H1 (cell line): ENCODE measurements at regions not wholly inside any gene's neighbourhood (a gene's known extent, or its start where the extent isn't known, plus 50 kb on each side); places are given as distances from the start of the nearest gene placed in this dataset.

Source experiments
- CTCF ChIA-PET: fragments of 300-600 bp; sonication (Branson Sonifier 250); formaldehyde crosslinking; loops from one replicate; lab custom pipeline; 2021; ENCODE audit not compliant: partially characterized antibody; lab: Charles Lee
- POLR2A ChIA-PET: fragments of 300-600 bp; sonication (Branson Sonifier 250); formaldehyde crosslinking; loops from one replicate; lab custom pipeline; 2021; ENCODE audit warnings: inconsistent platforms; ENCODE audit not compliant: partially characterized antibody; lab: Charles Lee
- DNase-seq, 2 experiments: peaks; one replicate each; pipeline versions ENCODE4 v3.0.0 to v3.0.0-alpha.2; 2010 to 2022; ENCODE audit warnings: low spot score in 2 of 2, low read depth in 1 of 2, mixed read lengths in 1 of 2
- FAIRE-seq: peaks from 2 replicates; lab custom pipeline; 2011; peaks lifted over from hg19 to GRCh38; lab: Jason Lieb, UNC
- H2AFZ ChIP-seq: 2 replicates; pipeline ENCODE4 v1.8.1; 2012; ENCODE audit warnings: low read length, inconsistent platforms
- H2AK5ac ChIP-seq: 2 replicates; pipeline ENCODE4 v1.6.1; 2013; ENCODE audit warnings: low read depth, low read length
- H2BK120ac ChIP-seq: replicated peaks from 2 replicates; pipeline ENCODE3; 2013; ENCODE audit warnings: low read depth, low read length, inconsistent platforms
- H2BK12ac ChIP-seq: 2 replicates; pipeline ENCODE4 v1.6.1; 2013; ENCODE audit warnings: low read depth, low read length
- H2BK15ac ChIP-seq: 2 replicates; pipeline ENCODE4 v1.6.1; 2013; ENCODE audit warnings: low read length
- H2BK20ac ChIP-seq: 2 replicates; pipeline ENCODE4 v1.6.1; 2013; ENCODE audit warnings: low read length
- H2BK5ac ChIP-seq: 2 replicates; pipeline ENCODE4 v1.6.1; 2013; ENCODE audit warnings: low read depth, low read length
- H3K14ac ChIP-seq: 2 replicates; pipeline ENCODE4 v1.6.1; 2013; ENCODE audit warnings: inconsistent platforms; ENCODE audit not compliant: insufficient read length
- H3K18ac ChIP-seq: 2 replicates; pipeline ENCODE4 v1.6.1; 2013; ENCODE audit warnings: low read length; ENCODE audit errors: extremely low read depth
- H3K23ac ChIP-seq: 2 replicates; pipeline ENCODE4 v1.6.1; 2013; ENCODE audit warnings: inconsistent platforms; ENCODE audit not compliant: insufficient read length
- H3K23me2 ChIP-seq: 2 replicates; pipeline ENCODE4 v1.6.1; 2013; ENCODE audit warnings: low read depth, low read length
- H3K27ac ChIP-seq: 2 replicates; pipeline ENCODE4 v1.6.1; 2011; ENCODE audit warnings: low read depth, low read length, inconsistent platforms
- H3K27me3 ChIP-seq, 4 experiments: replicated peaks in 1 of 4; 1 replicate in 1 of 4; 2 replicates in 3 of 4; pipeline versions ENCODE4 v1.6.1 to v1.8.1; 2011 to 2013; ENCODE audit warnings: low read length in 3 of 4, mild to moderate bottlenecking in 3 of 4, inconsistent platforms in 2 of 4, mixed read lengths in 2 of 4, moderate library complexity in 1 of 4; ENCODE audit not compliant: control insufficient read depth in 3 of 4, insufficient read depth in 3 of 4; ENCODE audit errors: extremely low read depth in 1 of 4
- H3K36me3 ChIP-seq, 4 experiments: 2 replicates each; pipeline versions ENCODE4 v1.6.1 to v1.8.1; 2011 to 2013; ENCODE audit warnings: mild to moderate bottlenecking in 4 of 4, low read length in 3 of 4, moderate library complexity in 2 of 4, control low read depth in 1 of 4, inconsistent platforms in 1 of 4; ENCODE audit not compliant: insufficient read depth in 4 of 4, control insufficient read depth in 2 of 4
- H3K4ac ChIP-seq: replicated peaks from 2 replicates; pipeline ENCODE3; 2013; ENCODE audit warnings: low read length, low read depth, mixed read lengths, inconsistent platforms; ENCODE audit not compliant: insufficient read length
- H3K4me1 ChIP-seq, 4 experiments: replicated peaks in 1 of 4; 1 replicate in 1 of 4; 2 replicates in 3 of 4; pipeline versions ENCODE4 v1.6.1 to v1.8.1; 2011 to 2013; ENCODE audit warnings: low read length in 3 of 4, inconsistent platforms in 2 of 4, mixed read lengths in 1 of 4; ENCODE audit not compliant: insufficient read depth in 4 of 4, control insufficient read depth in 3 of 4
- H3K4me2 ChIP-seq, 2 experiments: 2 replicates each; pipeline versions ENCODE4 v1.6.1 to v1.8.1; 2011 to 2013; ENCODE audit warnings: low read depth in 2 of 2, low read length in 2 of 2, control low read depth in 1 of 2, inconsistent platforms in 1 of 2, mild to moderate bottlenecking in 1 of 2; ENCODE audit not compliant: insufficient read depth in 1 of 2
- H3K4me3 ChIP-seq, 4 experiments: fragments of 200-600, 300-600 bp in 1 of 4; sonication (generic), shearing (Covaris generic), sonication (Bioruptor Twin) in 1 of 4; 2 replicates each; pipeline versions ENCODE4 v1.5.1 to v1.8.1; 2011 to 2016; ENCODE audit warnings: low read length in 4 of 4, low read depth in 3 of 4, control low read depth in 2 of 4, inconsistent platforms in 2 of 4, mild to moderate bottlenecking in 2 of 4, mixed read lengths in 1 of 4, moderate library complexity in 1 of 4; ENCODE audit not compliant: insufficient read depth in 2 of 4; ENCODE audit errors: extremely low read depth in 1 of 4
- H3K56ac ChIP-seq: replicated peaks from 2 replicates; pipeline ENCODE3; 2013; ENCODE audit warnings: low read depth, mild to moderate bottlenecking, mixed read lengths, low read length, inconsistent platforms; ENCODE audit not compliant: insufficient read length
- H3K79me1 ChIP-seq: 2 replicates; pipeline ENCODE4 v1.6.1; 2013; ENCODE audit warnings: low read depth, low read length, control low read depth
- H3K79me2 ChIP-seq, 2 experiments: 2 replicates each; pipeline versions ENCODE4 v1.6.1 to v1.8.1; 2012 to 2013; ENCODE audit warnings: low read length in 2 of 2, mild to moderate bottlenecking in 2 of 2, inconsistent platforms in 1 of 2; ENCODE audit not compliant: insufficient read depth in 2 of 2, control insufficient read depth in 1 of 2
- H3K9ac ChIP-seq, 4 experiments: replicated peaks in 1 of 4; 1 replicate in 1 of 4; 2 replicates in 3 of 4; pipeline versions ENCODE4 v1.6.1 to v1.8.1; 2011 to 2013; ENCODE audit warnings: low read depth in 3 of 4, low read length in 3 of 4, control low read depth in 2 of 4, mild to moderate bottlenecking in 2 of 4, moderate library complexity in 2 of 4, inconsistent platforms in 1 of 4; ENCODE audit errors: extremely low read depth in 1 of 4
- H3K9me3 ChIP-seq, 2 experiments: 2 replicates each; pipeline versions ENCODE4 v1.6.1 to v1.8.1; 2012 to 2013; ENCODE audit warnings: mild to moderate bottlenecking in 2 of 2, moderate library complexity in 2 of 2, control low read depth in 1 of 2, inconsistent platforms in 1 of 2, low read depth in 1 of 2, low read length in 1 of 2, mixed read lengths in 1 of 2; ENCODE audit not compliant: insufficient read depth in 2 of 2
- H4K20me1 ChIP-seq, 2 experiments: replicated peaks in 1 of 2; 2 replicates each; pipeline versions ENCODE3 to v1.8.1; 2011 to 2013; ENCODE audit warnings: inconsistent platforms in 2 of 2, low read length in 2 of 2, mild to moderate bottlenecking in 1 of 2; ENCODE audit not compliant: insufficient read depth in 2 of 2, control insufficient read depth in 1 of 2
- H4K5ac ChIP-seq: 2 replicates; pipeline ENCODE4 v1.6.1; 2013; ENCODE audit warnings: low read length, low read depth, mixed read lengths, inconsistent platforms; ENCODE audit not compliant: insufficient read length
- H4K8ac ChIP-seq: 2 replicates; pipeline ENCODE4 v1.8.0; 2013; ENCODE audit warnings: mild to moderate bottlenecking, moderate library complexity, low read length, inconsistent platforms; ENCODE audit not compliant: insufficient read depth; ENCODE audit errors: extremely low read depth
- H4K91ac ChIP-seq: replicated peaks from 2 replicates; pipeline ENCODE3; 2013; ENCODE audit warnings: low read length, mixed read lengths, inconsistent platforms; ENCODE audit not compliant: insufficient read length
- ASH2L ChIP-seq: fragments of 200-600, 300-600 bp; sonication (generic); IDR thresholded peaks from one replicate; pipeline ENCODE4 v1.7.1; 2017; ENCODE audit warnings: low read length
- CREB1 ChIP-seq: IDR thresholded peaks from 2 replicates; pipeline ENCODE4 v1.6.1; 2012; ENCODE audit warnings: inconsistent platforms
- CTBP2 ChIP-seq: IDR thresholded peaks from 2 replicates; pipeline ENCODE4 v1.7.0; 2011; ENCODE audit warnings: borderline replicate concordance, mild to moderate bottlenecking, moderate library complexity, mixed read lengths, low read length; ENCODE audit not compliant: insufficient read depth, insufficient read length
- GABPA ChIP-seq: IDR thresholded peaks from 2 replicates; pipeline ENCODE4 v1.6.1; 2011; ENCODE audit warnings: mild to moderate bottlenecking, low read length, moderate library complexity, borderline replicate concordance; ENCODE audit not compliant: insufficient read depth
- GTF2F1 ChIP-seq: IDR thresholded peaks from 2 replicates; pipeline ENCODE4 v1.6.1; 2012; ENCODE audit warnings: low read depth, low read length, improper control_type of control experiment, borderline replicate concordance
- HDAC6 ChIP-seq: IDR thresholded peaks from one replicate; pipeline ENCODE4 v1.7.1; 2012; ENCODE audit warnings: low read depth, mild to moderate bottlenecking, inconsistent platforms, low read length, moderate library complexity
- JUN ChIP-seq: IDR thresholded peaks from 2 replicates; pipeline ENCODE4 v1.6.1; 2011; ENCODE audit warnings: low read depth, mild to moderate bottlenecking, improper control_type of control experiment, low read length
- KDM4A ChIP-seq: IDR thresholded peaks from one replicate; pipeline ENCODE4 v1.7.1; 2012; ENCODE audit warnings: low read depth, mild to moderate bottlenecking, moderate library complexity, low read length, inconsistent platforms; ENCODE audit not compliant: severe bottlenecking
- RAD21 ChIP-seq, 2 experiments: IDR thresholded peaks in 1 of 2; conservative IDR thresholded peaks in 1 of 2; 2 replicates each; pipeline ENCODE4 v1.6.1; 2011; ENCODE audit warnings: low read depth in 2 of 2, low read length in 2 of 2, improper control_type of control experiment in 1 of 2, inconsistent platforms in 1 of 2, mild to moderate bottlenecking in 1 of 2, moderate library complexity in 1 of 2
- RXRA ChIP-seq: IDR thresholded peaks from 2 replicates; pipeline ENCODE4 v1.6.1; 2011; ENCODE audit warnings: low read depth, mild to moderate bottlenecking, low read length, moderate library complexity; ENCODE audit not compliant: insufficient read depth
- SP1 ChIP-seq: IDR thresholded peaks from 2 replicates; pipeline ENCODE4 v1.6.1; 2011; ENCODE audit warnings: low read depth, low read length
- SP4 ChIP-seq: IDR thresholded peaks from 2 replicates; pipeline ENCODE4 v1.6.1; 2012; ENCODE audit warnings: low read length, inconsistent platforms
- SRF ChIP-seq: IDR thresholded peaks from 2 replicates; pipeline ENCODE4 v1.6.1; 2011; ENCODE audit warnings: mild to moderate bottlenecking, low read depth, low read length, moderate library complexity
- TAF1 ChIP-seq: IDR thresholded peaks from 2 replicates; pipeline ENCODE4 v1.6.1; 2011; ENCODE audit warnings: mild to moderate bottlenecking, low read depth, low read length
- WGBS, 2 experiments: shearing (Covaris generic) in 1 of 2; methylation state at CpG; one replicate each; pipeline versions ENCODE4 v1.1.6 to v1.1.7; 2013 to 2015; ENCODE audit warnings: low lambda C conversion rate in 2 of 2, mixed read lengths in 2 of 2, inconsistent platforms in 1 of 2, low coverage in 1 of 2, missing lambda C conversion rate in 1 of 2; ENCODE audit not compliant: insufficient replicate concordance in 2 of 2, insufficient coverage in 1 of 2, insufficient read length in 1 of 2; ENCODE audit errors: extremely low coverage in 1 of 2, missing lambda C conversion rate in 1 of 2; 5-methylcytosine and 5-hydroxymethylcytosine counted together

- no peak overlapping the region for H3K56ac ChIP-seq
- no peaks in the 10 kb centered on the region for H3K79me1 ChIP-seq
- DNase-seq: no peak
- H3K14ac ChIP-seq: no peak overlapping the region
- H4K91ac ChIP-seq: no peak overlapping the region
- H3K4me2 ChIP-seq: no peak overlapping the region
- H3K23me2 ChIP-seq: no peaks in the 10 kb centered on the region
- peaks cover 9 to 31% (median 17%) of the 10 kb centered on the region in 4 experiments for H3K4me1 ChIP-seq
- H2BK5ac ChIP-seq: no peak overlapping the region; the same call in 1 of the 2 replicates
- no peak for FAIRE-seq
- CTCF ChIA-PET: interaction anchor here (0.5 kb wide), 1 partner anchor 238 kb away, joined by 6 read pairs; no protein-coding TSS in a partner anchor
- no peak overlapping the region for H4K5ac ChIP-seq
- no peaks in the 10 kb centered on the region for H3K9me3 ChIP-seq
- H4K8ac ChIP-seq: no peak overlapping the region
- H2AFZ ChIP-seq: no peak overlapping the region
- H3K27me3 ChIP-seq: no peaks in the 10 kb centered on the region; a peak in 1 of 7 replicates
- no peak overlapping the region for H3K4ac ChIP-seq
- no peak overlapping the region for H2BK12ac ChIP-seq
- 70% methylated on average over 3 of the region's 3 CpGs; no CpG with 5 or more reads in 1 of the 2 experiments for WGBS, 2 experiments
- no peak overlapping the region for H2BK15ac ChIP-seq
- POLR2A ChIA-PET: no interaction called here
- H3K18ac ChIP-seq: no peak overlapping the region; the same call in 1 of the 2 replicates
- no peak overlapping the region for H2BK120ac ChIP-seq
- no peak overlapping the region for H2AK5ac ChIP-seq
- H3K23ac ChIP-seq: no peak overlapping the region
- no peak overlapping the region for H3K9ac ChIP-seq
- no peak overlapping the region for H3K27ac ChIP-seq
- no peaks in the 10 kb centered on the region for H3K36me3 ChIP-seq
- no peak overlapping the region for H2BK20ac ChIP-seq
- H3K4me3 ChIP-seq: peak overlapping the region in 1 of 4 experiments; percentile 12; a peak in 1 of 8 replicates
- no peaks in the 10 kb centered on the region for H3K79me2 ChIP-seq
- H4K20me1 ChIP-seq: no peaks in the 10 kb centered on the region
- TF ChIP-seq JUN (no peak), GTF2F1 (no peak), SP4 (no peak), CTBP2 (no peak), CREB1 (no peak), RAD21 (IDR thresholded peaks at IDR 0.05 in 1 of 2, conservative IDR thresholded peaks at IDR 0.05 in 1 of 2; ENCODE audit: low read depth in 2 of 2, low read length in 2 of 2) (no peak), TAF1 (no peak), KDM4A (no peak), RXRA (no peak), GABPA (no peak), SP1 (no peak), SRF (no peak), ASH2L (no peak), HDAC6 (no peak)
These were observed 1141.1 kb downstream of the CDH11 start for GRCh38 chr16:63980763-63981162.
